GM12891 (cell line): ENCODE measurements at regions not wholly inside any gene's neighbourhood (a gene's known extent, or its start where the extent isn't known, plus 50 kb on each side); places are given as distances from the start of the nearest gene placed in this dataset.

Source experiments
- PAX5 ChIP-seq: IDR thresholded peaks from 2 replicates; pipeline ENCODE4 v1.6.1; 2011; ENCODE audit warnings: low read length, moderate library complexity, mild to moderate bottlenecking; ENCODE audit not compliant: insufficient read depth, severe bottlenecking
- POLR2A ChIP-seq: IDR thresholded peaks from 2 replicates; pipeline ENCODE4 v1.6.1; 2011; ENCODE audit warnings: low read depth, low read length, control low read depth
- POLR2AphosphoS5 ChIP-seq: IDR thresholded peaks from 2 replicates; pipeline ENCODE4 v1.6.1; 2011; ENCODE audit warnings: low read depth, low read length, control low read depth
- POU2F2 ChIP-seq: IDR thresholded peaks from 2 replicates; pipeline ENCODE4 v1.6.1; 2011; ENCODE audit warnings: low read depth, mild to moderate bottlenecking, control low read depth, low read length, moderate library complexity
- SPI1 ChIP-seq: IDR thresholded peaks from 2 replicates; pipeline ENCODE4 v1.6.1; 2011; ENCODE audit warnings: low read depth, low read length, control low read depth
- TAF1 ChIP-seq: IDR thresholded peaks from 2 replicates; pipeline ENCODE4 v1.6.1; 2011; ENCODE audit warnings: low read depth, low read length, control low read depth

DNA sequence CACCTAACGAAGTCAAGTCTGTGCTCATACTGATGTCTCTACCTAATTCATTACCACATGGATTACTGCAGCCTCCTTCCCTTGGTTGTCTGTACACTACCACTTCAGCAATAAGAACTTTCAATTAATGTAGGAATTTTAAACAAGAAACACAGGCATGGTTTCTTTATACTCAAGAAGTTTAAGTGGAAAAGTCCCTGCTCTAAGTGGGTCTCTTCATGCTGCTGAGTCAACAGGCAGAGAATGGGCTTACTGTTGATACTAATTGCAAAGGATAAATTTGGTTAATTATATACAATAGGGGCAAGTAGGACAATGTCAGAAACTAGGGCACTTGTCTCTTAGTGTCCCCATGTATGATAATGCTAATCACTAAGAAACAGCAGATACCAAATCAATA lies 392.6 kb downstream of the DSEL start:
- no peak for TF ChIP-seq POLR2A
- TF ChIP-seq POU2F2 = no peak
- no peak for TF ChIP-seq TAF1
- TF ChIP-seq POLR2AphosphoS5 = no peak
- TF ChIP-seq SPI1 = no peak
- no peak for TF ChIP-seq PAX5
